ENCODE measurements at regions not wholly inside any gene's neighbourhood (a gene's known extent, or its start where the extent isn't known, plus 50 kb on each side); places are given as distances from the start of the nearest gene placed in this dataset.

GRCh38 chr22:22978637-22979036 lies 91.0 kb downstream of the IGLL5 start:
- DNase-seq (no peak), ATAC-seq (no peak)
- no peaks in the 10 kb centered on the region for H3K4me1 ChIP-seq (ENCODE audit: low read depth)
- intact Hi-C loops (cut with DNase I, micrococcal nuclease), result no loop called here
- H3K9me3 ChIP-seq, result peaks cover 15% of the 10 kb centered on the region
- H3K36me3 ChIP-seq (ENCODE audit: low read depth), result no peaks in the 10 kb centered on the region
- H3K4me3 ChIP-seq, result no peak overlapping the region
- TF ChIP-seq CTCF (IDR thresholded peaks at IDR 0.05), result no peak

GRCh38 chr22:22979121-22979724 lies 91.1 kb upstream of the GNAZ start:
- no peak for TF ChIP-seq CTCF (IDR thresholded peaks at IDR 0.05)
- intact Hi-C loops (cut with DNase I, micrococcal nuclease), result no loop called here
- Histone ChIP-seq H3K36me3 (ENCODE audit: low read depth) (no peaks in the 10 kb centered on the region), H3K4me3 (no peak overlapping the region), H3K4me1 (ENCODE audit: low read depth) (no peaks in the 10 kb centered on the region), H3K9me3 (peaks cover 15% of the 10 kb centered on the region)
- DNase-seq (no peak), ATAC-seq (no peak)

- no peak for TF ChIP-seq CTCF (IDR thresholded peaks at IDR 0.05)
- ATAC-seq (no peak), DNase-seq (no peak)
- intact Hi-C loops (cut with DNase I, micrococcal nuclease), result no loop called here
- Histone ChIP-seq H3K9me3 (peaks cover 15% of the 10 kb centered on the region), H3K36me3 (ENCODE audit: low read depth) (no peaks in the 10 kb centered on the region), H3K4me1 (ENCODE audit: low read depth) (no peaks in the 10 kb centered on the region), H3K4me3 (no peak overlapping the region)
These were observed 90.4 kb upstream of the GNAZ start for GRCh38 chr22:22979954-22980353.

- peaks cover 15% of the 10 kb centered on the region for H3K9me3 ChIP-seq
- ATAC-seq, result peak; percentile 36
- H3K36me3 ChIP-seq (ENCODE audit: low read depth), result no peaks in the 10 kb centered on the region
- no peak for TF ChIP-seq CTCF (IDR thresholded peaks at IDR 0.05)
- intact Hi-C loops (cut with DNase I, micrococcal nuclease), result no loop called here
- H3K4me1 ChIP-seq (ENCODE audit: low read depth), result no peaks in the 10 kb centered on the region
- H3K4me3 ChIP-seq, result no peak overlapping the region
- DNase-seq, result no peak
These were observed 88.4 kb upstream of the GNAZ start for GRCh38 chr22:22981670-22982571.

- DNase-seq (no peak), ATAC-seq (no peak)
- Histone ChIP-seq H3K4me1 (ENCODE audit: low read depth) (no peaks in the 10 kb centered on the region), H3K36me3 (ENCODE audit: low read depth) (no peaks in the 10 kb centered on the region), H3K4me3 (no peak overlapping the region), H3K9me3 (peaks cover 15% of the 10 kb centered on the region)
- no peak for TF ChIP-seq CTCF (IDR thresholded peaks at IDR 0.05)
- intact Hi-C loops (cut with DNase I, micrococcal nuclease), result no loop called here
These were observed 87.7 kb upstream of the GNAZ start for GRCh38 chr22:22982616-22983015.

All from mucosa of descending colon (tissue), 3 donors.